ENCODE measurements at regions not wholly inside any gene's neighbourhood (a gene's known extent, or its start where the extent isn't known, plus 50 kb on each side); places are given as distances from the start of the nearest gene placed in this dataset.
A peak's percentile ranks its signal among the peaks of the same experiment; 100 is the strongest.
"Not testable (repeated sequence)": the region's sequence is repeated elsewhere in the genome, so short reads cannot be mapped to it uniquely, and the experiment has no call there.

DNA sequence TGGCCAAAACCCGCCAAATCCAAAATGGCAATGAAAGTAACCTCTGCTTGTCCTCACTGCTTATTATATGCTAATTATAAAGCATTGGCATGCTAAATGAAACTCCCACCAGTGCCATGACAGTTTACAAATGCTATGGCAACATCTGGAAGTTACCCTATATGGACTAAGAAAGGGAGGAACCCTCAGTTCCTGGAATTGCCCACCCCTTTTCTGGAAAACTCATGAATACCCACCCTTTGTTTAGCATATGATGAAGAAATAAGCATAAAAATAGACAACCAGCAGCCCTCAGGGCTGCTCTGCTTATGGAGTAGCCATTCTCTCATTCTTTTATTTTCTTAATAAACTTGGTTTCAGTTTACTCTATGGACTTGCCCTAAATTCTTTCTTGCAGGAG is 269.8 kb downstream of the OLFM4 start:
- H3K9me3 ChIP-seq = no peaks in the 10 kb centered on the region
- no peaks in the 10 kb centered on the region for H3K36me3 ChIP-seq
- no peak overlapping the region for H3K27ac ChIP-seq
- TF ChIP-seq CTCF (IDR thresholded peaks at IDR 0.05) (no peak), POLR2AphosphoS5 (IDR thresholded peaks at IDR 0.05) (no peak), POLR2A (IDR thresholded peaks at IDR 0.05) (no peak), EP300 (IDR thresholded peaks at IDR 0.05) (no peak)
- no peak overlapping the region for H3K4me3 ChIP-seq
- DNase-seq = no peak
- H3K27me3 ChIP-seq = no peaks in the 10 kb centered on the region
- H3K4me1 ChIP-seq = no peaks in the 10 kb centered on the region
- WGBS, 5 donors = 90 to 100% (median 94%) methylated on average over 1 of the region's 1 CpG
- intact Hi-C loops (cut with DNase I; ENCODE audit: low total_unique reads) = no loop called here

DNA sequence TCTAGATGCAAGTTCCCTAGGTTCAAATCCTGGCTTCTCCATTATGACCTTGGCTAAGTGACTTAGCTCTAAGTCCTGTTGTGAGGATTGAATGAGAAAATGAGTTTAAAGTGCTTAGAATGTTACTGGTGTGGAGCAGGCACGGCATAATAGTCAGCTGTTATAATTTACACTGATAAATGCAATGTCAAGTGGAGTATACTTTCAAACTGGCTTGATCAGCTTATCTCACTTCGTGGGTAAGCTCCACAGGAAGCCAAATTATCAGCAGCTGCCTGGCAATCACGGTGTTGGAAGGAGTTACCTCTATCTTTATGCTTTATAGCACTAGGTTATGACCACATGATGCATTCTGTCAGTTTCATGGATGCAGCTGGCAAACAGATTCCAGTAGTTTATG is 272.8 kb downstream of the OLFM4 start:
- H3K9me3 ChIP-seq = no peaks in the 10 kb centered on the region
- WGBS, 5 donors = 6 to 23% (median 10%) methylated on average over 3 of the region's 3 CpGs
- intact Hi-C loops (cut with DNase I; ENCODE audit: low total_unique reads) = no loop called here

GRCh38 chr13:53305419-53305818 is 276.8 kb downstream of the OLFM4 start:
- DNase-seq; H3K36me3 ChIP-seq; H3K27me3 ChIP-seq; H3K4me3 ChIP-seq; intact Hi-C loops (cut with DNase I; ENCODE audit: low total_unique reads); H3K27ac ChIP-seq; H3K4me1 ChIP-seq; H3K9me3 ChIP-seq: not testable (repeated sequence)
- 84 to 100% (median 95%) methylated on average over 1 of the region's 1 CpG for WGBS, 5 donors

More for the DNA sequence above, 272.8 kb downstream of the OLFM4 start:
- H3K27me3 ChIP-seq = no peaks in the 10 kb centered on the region
- H3K4me1 ChIP-seq = no peaks in the 10 kb centered on the region
- H3K36me3 ChIP-seq = no peaks in the 10 kb centered on the region
- H3K27ac ChIP-seq = no peak overlapping the region
- no peak overlapping the region for H3K4me3 ChIP-seq
- TF ChIP-seq EP300 (IDR thresholded peaks at IDR 0.05) (no peak), CTCF (IDR thresholded peaks at IDR 0.05) (no peak), POLR2AphosphoS5 (IDR thresholded peaks at IDR 0.05) (no peak), POLR2A (IDR thresholded peaks at IDR 0.05) (no peak)
- DNase-seq = peak in 1 of 2 donors; percentile 2

DNA sequence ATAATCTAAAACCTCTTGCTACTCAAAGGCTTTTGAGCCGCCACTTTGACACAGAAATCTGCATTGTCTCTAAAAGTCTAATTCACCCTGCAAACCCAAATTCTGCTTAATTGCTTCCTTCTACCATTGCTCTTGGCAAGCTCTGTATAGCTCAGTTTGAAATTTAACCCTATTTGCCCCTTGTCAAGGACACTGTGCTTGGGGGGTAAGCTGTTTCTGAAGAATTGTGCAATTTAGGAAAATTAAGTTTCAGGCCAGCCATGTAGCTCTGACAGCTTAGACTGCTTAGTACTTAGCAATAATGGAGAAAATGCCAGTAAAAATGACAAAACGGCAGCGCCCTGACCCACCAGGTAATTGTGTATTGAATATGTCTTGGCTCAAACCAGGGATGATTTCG is 282.2 kb downstream of the OLFM4 start:
- no peaks in the 10 kb centered on the region for H3K9me3 ChIP-seq
- no peaks in the 10 kb centered on the region for H3K4me1 ChIP-seq
- 78 to 82% (median 81%) methylated on average over 4 of the region's 4 CpGs for WGBS, 5 donors
- TF ChIP-seq CTCF (IDR thresholded peaks at IDR 0.05) (no peak), POLR2AphosphoS5 (IDR thresholded peaks at IDR 0.05) (no peak), EP300 (IDR thresholded peaks at IDR 0.05) (no peak), POLR2A (IDR thresholded peaks at IDR 0.05) (no peak)
- intact Hi-C loops (cut with DNase I; ENCODE audit: low total_unique reads) = no loop called here
- DNase-seq = no peak
- H3K27ac ChIP-seq = no peak overlapping the region
- no peak overlapping the region for H3K4me3 ChIP-seq
- H3K36me3 ChIP-seq = no peaks in the 10 kb centered on the region
- H3K27me3 ChIP-seq = no peaks in the 10 kb centered on the region

GRCh38 chr13:53311561-53311960 is 282.9 kb downstream of the OLFM4 start:
- no peaks in the 10 kb centered on the region for H3K36me3 ChIP-seq
- intact Hi-C loops (cut with DNase I; ENCODE audit: low total_unique reads) = no loop called here
- WGBS, 5 donors = 23 to 43% (median 33%) methylated on average over 1 of the region's 1 CpG
- H3K27me3 ChIP-seq = no peaks in the 10 kb centered on the region
- H3K4me3 ChIP-seq = no peak overlapping the region
- DNase-seq = no peak
- no peaks in the 10 kb centered on the region for H3K4me1 ChIP-seq
- H3K9me3 ChIP-seq = no peaks in the 10 kb centered on the region
- no peak overlapping the region for H3K27ac ChIP-seq
- no peak for TF ChIP-seq EP300 (IDR thresholded peaks at IDR 0.05)
- TF ChIP-seq POLR2AphosphoS5 (IDR thresholded peaks at IDR 0.05) = no peak
- TF ChIP-seq POLR2A (IDR thresholded peaks at IDR 0.05) = no peak
- TF ChIP-seq CTCF (IDR thresholded peaks at IDR 0.05) = no peak
